ENCODE measurements at regions not wholly inside any gene's neighbourhood (a gene's known extent, or its start where the extent isn't known, plus 50 kb on each side); places are given as distances from the start of the nearest gene placed in this dataset.

- peaks cover 28% of the 10 kb centered on the region for H4K20me1 ChIP-seq (ENCODE audit: low read depth, low read length)
- no peaks in the 10 kb centered on the region for H3K27me3 ChIP-seq (ENCODE audit: low read length)
- no peaks in the 10 kb centered on the region for H3K9me3 ChIP-seq (ENCODE audit: insufficient read depth, low read length)
- peaks cover 68% of the 10 kb centered on the region for H3K79me2 ChIP-seq (ENCODE audit: insufficient read depth, low read length)
- H3K4me2 ChIP-seq (ENCODE audit: low read depth, low read length, poor library complexity, severe bottlenecking): no peak overlapping the region
- no peaks in the 10 kb centered on the region for H3K36me3 ChIP-seq (ENCODE audit: low read length)
- H3F3A ChIP-seq (ENCODE audit: insufficient read depth): no peaks in the 10 kb centered on the region
- no peak for TF ChIP-seq EZH2phosphoT487 (conservative IDR thresholded peaks at IDR 0.05; ENCODE audit: low read length)
- no peak for TF ChIP-seq CTCF (IDR thresholded peaks at IDR 0.05; ENCODE audit: insufficient read depth, low read length, poor library complexity, severe bottlenecking)
- no peaks in the 10 kb centered on the region for H3K9me2 ChIP-seq (replicated peaks; ENCODE audit: insufficient read depth, low read length)
- H3K27ac ChIP-seq (ENCODE audit: low read depth, low read length): no peak overlapping the region
- no peak overlapping the region for H3K4me3 ChIP-seq (ENCODE audit: insufficient read depth, low read length, poor library complexity, severe bottlenecking)
- H3K9ac ChIP-seq (ENCODE audit: low read length): no peak overlapping the region
- H2AFZ ChIP-seq (ENCODE audit: low read depth, low read length, severe bottlenecking): no peak overlapping the region
Measured at GRCh38 chr3:72418856-72419255, 429.4 kb downstream of the SHQ1 start.

- Histone ChIP-seq H4K20me1 (ENCODE audit: low read depth, low read length) (peaks cover 34% of the 10 kb centered on the region), H3K9me3 (ENCODE audit: insufficient read depth, low read length) (no peaks in the 10 kb centered on the region)
Measured at GRCh38 chr3:72418244-72418643, 430.0 kb downstream of the SHQ1 start.

GRCh38 chr3:72414481-72415016 is 433.7 kb downstream of the SHQ1 start:
- no peak for TF ChIP-seq CTCF (IDR thresholded peaks at IDR 0.05; ENCODE audit: insufficient read depth, low read length, poor library complexity, severe bottlenecking)
- TF ChIP-seq EZH2phosphoT487 (conservative IDR thresholded peaks at IDR 0.05; ENCODE audit: low read length): no peak
- Histone ChIP-seq H3K9me2 (replicated peaks; ENCODE audit: insufficient read depth, low read length) (no peaks in the 10 kb centered on the region), H3K4me2 (ENCODE audit: low read depth, low read length, poor library complexity, severe bottlenecking) (no peak overlapping the region), H3K79me2 (ENCODE audit: insufficient read depth, low read length) (peaks cover 76% of the 10 kb centered on the region; the same call in 1 of the 2 replicates), H2AFZ (ENCODE audit: low read depth, low read length, severe bottlenecking) (no peak overlapping the region), H4K20me1 (ENCODE audit: low read depth, low read length) (peaks cover 63% of the 10 kb centered on the region), H3K27ac (ENCODE audit: low read depth, low read length) (no peak overlapping the region), H3F3A (ENCODE audit: insufficient read depth) (no peaks in the 10 kb centered on the region), H3K27me3 (ENCODE audit: low read length) (no peaks in the 10 kb centered on the region), H3K4me3 (ENCODE audit: insufficient read depth, low read length, poor library complexity, severe bottlenecking) (no peak overlapping the region), H3K9me3 (ENCODE audit: insufficient read depth, low read length) (no peaks in the 10 kb centered on the region), H3K9ac (ENCODE audit: low read length) (no peak overlapping the region), H3K36me3 (ENCODE audit: low read length) (no peaks in the 10 kb centered on the region)

More at GRCh38 chr3:72418244-72418643, 430.0 kb downstream of the SHQ1 start:
- Histone ChIP-seq H3K79me2 (ENCODE audit: insufficient read depth, low read length) (peaks cover 74% of the 10 kb centered on the region), H3K36me3 (ENCODE audit: low read length) (no peaks in the 10 kb centered on the region), H3K27ac (ENCODE audit: low read depth, low read length) (no peak overlapping the region), H3K27me3 (ENCODE audit: low read length) (no peaks in the 10 kb centered on the region), H3K4me2 (ENCODE audit: low read depth, low read length, poor library complexity, severe bottlenecking) (no peak overlapping the region), H3F3A (ENCODE audit: insufficient read depth) (no peaks in the 10 kb centered on the region), H3K9ac (ENCODE audit: low read length) (no peak overlapping the region), H3K9me2 (replicated peaks; ENCODE audit: insufficient read depth, low read length) (no peaks in the 10 kb centered on the region), H3K4me3 (ENCODE audit: insufficient read depth, low read length, poor library complexity, severe bottlenecking) (no peak overlapping the region), H2AFZ (ENCODE audit: low read depth, low read length, severe bottlenecking) (no peak overlapping the region)
- no peak for TF ChIP-seq EZH2phosphoT487 (conservative IDR thresholded peaks at IDR 0.05; ENCODE audit: low read length)
- no peak for TF ChIP-seq CTCF (IDR thresholded peaks at IDR 0.05; ENCODE audit: insufficient read depth, low read length, poor library complexity, severe bottlenecking)

All from SU-DHL-6 (cell line).